22Rv1 (cell line): ENCODE measurements at regions not wholly inside any gene's neighbourhood (a gene's known extent, or its start where the extent isn't known, plus 50 kb on each side); places are given as distances from the start of the nearest gene placed in this dataset.

Experiments used
- ZFX ChIP-seq: fragments of 450-650 bp; IDR thresholded peaks from 2 replicates; pipeline ENCODE4 v1.6.1; 2017; ENCODE audit warnings: antibody characterized with exemption, borderline replicate concordance
- TF ChIP-seq, protein P1 (sequence below): fragments of 450-650 bp; IDR thresholded peaks from 2 replicates; pipeline ENCODE4 v1.5.1; 2017; ENCODE audit warnings: mild to moderate bottlenecking

DNA sequence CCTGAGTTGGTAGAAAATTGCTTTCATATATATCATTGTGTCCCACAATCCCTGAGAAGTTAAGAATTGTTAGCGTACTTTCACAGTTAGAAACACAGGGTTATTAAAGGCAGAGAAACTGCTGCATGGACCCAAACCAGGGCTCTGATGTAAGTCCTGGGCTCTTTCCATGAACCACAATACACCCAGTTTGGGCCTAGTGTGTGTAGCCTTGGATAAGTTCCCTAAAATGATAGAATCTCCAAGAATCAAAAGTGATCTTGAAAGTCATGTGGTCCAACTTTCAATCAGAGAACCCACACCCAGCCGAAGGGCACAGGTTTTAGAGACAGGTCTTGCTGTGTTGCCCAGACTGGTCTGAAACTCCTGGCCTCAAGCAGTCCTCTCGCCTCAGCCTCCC, 257.8 kb upstream of the KLF3 start:
- TF ChIP-seq, protein P1, sequence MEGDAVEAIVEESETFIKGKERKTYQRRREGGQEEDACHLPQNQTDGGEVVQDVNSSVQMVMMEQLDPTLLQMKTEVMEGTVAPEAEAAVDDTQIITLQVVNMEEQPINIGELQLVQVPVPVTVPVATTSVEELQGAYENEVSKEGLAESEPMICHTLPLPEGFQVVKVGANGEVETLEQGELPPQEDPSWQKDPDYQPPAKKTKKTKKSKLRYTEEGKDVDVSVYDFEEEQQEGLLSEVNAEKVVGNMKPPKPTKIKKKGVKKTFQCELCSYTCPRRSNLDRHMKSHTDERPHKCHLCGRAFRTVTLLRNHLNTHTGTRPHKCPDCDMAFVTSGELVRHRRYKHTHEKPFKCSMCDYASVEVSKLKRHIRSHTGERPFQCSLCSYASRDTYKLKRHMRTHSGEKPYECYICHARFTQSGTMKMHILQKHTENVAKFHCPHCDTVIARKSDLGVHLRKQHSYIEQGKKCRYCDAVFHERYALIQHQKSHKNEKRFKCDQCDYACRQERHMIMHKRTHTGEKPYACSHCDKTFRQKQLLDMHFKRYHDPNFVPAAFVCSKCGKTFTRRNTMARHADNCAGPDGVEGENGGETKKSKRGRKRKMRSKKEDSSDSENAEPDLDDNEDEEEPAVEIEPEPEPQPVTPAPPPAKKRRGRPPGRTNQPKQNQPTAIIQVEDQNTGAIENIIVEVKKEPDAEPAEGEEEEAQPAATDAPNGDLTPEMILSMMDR: no peak
- TF ChIP-seq ZFX: no peak
